GM21619 (cell line): ENCODE measurements at regions not wholly inside any gene's neighbourhood (a gene's known extent, or its start where the extent isn't known, plus 50 kb on each side); places are given as distances from the start of the nearest gene placed in this dataset.

Experiments
- ATAC-seq: cut with Tn5 transposase; IDR thresholded peaks from one replicate; pipeline ENCODE4 v1.9.1; 2021; ENCODE audit not compliant: unreplicated experiment

DNA sequence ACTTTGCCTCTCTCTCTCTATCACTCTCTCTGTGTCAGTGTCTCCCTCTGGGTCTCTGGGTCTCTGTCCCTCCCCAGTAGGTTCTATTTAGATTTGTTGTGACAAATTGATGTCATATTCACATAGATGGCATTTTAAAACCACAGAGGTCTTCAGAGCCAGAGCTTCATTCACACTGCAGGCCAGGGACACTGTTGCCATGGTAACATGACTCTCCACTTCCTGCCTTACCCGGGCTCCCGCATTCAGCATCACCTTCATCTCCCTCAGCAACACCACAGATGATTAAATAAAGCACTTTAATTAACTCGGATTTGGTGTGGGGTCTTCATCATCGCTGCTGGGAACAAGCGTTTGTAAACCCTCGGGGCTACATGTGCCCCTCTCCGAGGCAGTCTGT, 132.6 kb downstream of the ETS2 start:
- no peak for ATAC-seq

- ATAC-seq, result no peak
Measured at GRCh38 chr21:38937844-38938243, 132.1 kb downstream of the ETS2 start.

DNA sequence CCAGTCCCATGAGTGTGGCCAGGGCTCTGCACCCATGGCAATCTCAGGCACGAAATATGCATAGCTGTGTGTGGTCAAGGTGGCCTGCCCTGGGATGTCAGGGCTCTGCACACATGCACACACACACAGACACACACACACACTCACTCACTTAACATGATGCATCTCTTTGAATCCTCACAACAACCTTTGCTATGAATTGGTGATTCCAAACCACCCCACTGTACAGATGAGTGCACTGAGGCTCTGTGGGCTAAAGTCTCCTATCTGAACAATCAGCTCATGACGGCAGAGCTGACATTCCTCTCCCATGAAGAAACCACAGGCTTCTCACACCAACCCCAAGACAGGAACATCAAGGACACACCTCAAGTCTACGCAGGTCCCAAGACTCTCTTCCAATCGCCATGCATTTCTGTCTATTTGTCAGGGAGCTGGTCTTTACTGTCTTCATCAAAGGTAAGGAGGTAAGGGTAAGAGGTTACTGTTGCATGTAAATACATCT, 131.6 kb downstream of the ETS2 start:
- no peak for ATAC-seq

DNA sequence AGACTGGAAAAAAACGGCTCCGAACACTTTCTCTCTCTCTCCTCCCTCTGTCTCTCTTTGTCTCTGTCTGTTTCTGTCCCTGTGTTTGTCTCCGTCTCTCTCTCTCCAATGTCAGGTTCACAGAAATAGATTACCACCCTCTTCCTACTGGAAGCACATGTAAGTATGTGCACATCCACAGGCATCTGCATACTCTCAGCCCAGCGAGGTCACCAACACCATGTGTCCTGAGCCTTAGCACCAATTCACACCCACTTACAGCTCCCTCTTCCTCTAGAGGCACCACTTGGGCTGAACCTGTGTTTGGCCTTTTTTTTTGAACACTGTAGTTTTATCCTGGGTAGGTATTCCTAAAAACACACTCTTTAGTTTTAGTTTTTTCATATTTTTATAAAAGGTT, 130.5 kb downstream of the ETS2 start:
- no peak for ATAC-seq

DNA sequence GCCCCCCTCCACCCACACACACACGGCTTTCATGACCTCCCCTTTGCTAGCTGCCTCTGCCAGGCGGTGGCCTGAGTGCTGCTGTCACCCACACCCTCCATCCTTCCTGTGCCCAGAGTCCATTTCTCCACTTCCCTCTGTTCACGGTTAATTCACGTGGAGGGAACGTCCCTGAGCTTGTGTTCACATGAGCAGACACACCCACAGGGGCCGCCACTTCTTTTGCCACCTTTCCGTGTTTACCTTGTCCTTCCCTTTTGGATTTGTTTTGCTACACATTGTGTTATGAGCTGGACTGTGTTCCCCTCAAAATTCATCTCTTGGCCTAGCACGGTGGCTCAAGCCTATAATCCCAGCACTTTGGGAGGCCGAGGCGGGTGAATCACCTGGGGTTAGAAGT, 128.0 kb downstream of the ETS2 start:
- no peak for ATAC-seq

DNA sequence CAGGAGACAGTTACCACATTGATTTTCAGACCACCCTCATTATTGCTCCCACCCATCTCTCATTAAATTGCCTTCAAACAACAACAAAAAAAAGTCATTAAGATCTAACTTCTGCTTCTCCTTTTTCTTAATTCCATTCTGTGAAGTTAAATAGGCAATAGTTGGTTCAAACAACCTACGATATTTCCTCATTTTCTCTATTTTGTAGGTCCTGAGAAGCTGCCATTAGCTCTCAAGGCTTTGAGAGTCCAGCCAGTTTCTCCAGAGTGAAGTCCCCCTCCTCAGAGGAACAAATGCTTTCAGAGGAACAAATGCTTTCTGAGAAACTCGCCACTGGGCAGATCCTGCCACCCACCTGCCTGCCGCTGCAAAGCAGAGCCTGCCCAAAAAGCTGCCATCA, 125.6 kb downstream of the ETS2 start:
- no peak for ATAC-seq

GRCh38 chr21:38930853-38931252, 125.1 kb downstream of the ETS2 start:
- no peak for ATAC-seq

DNA sequence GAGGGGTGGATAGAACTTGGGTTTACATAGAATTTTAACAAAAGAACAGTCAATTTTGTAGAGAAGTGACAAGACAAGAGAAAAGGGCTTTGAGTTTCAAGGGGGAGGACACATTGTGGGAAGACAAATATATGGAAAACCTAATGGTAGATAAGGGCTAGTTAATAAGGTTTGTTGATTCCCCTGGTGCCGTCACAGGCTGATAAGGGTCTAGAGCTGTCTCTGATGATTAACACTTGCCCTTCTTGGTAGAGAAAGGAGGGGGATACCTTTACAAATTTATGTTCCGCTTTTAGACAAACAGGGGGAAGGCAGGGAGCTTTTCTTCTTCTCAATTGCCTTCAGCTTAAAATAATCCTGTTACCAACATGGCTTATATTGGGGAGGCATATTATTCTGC, 124.3 kb downstream of the ETS2 start:
- no peak for ATAC-seq

GRCh38 chr21:38929652-38930051, 123.9 kb downstream of the ETS2 start:
- no peak for ATAC-seq

DNA sequence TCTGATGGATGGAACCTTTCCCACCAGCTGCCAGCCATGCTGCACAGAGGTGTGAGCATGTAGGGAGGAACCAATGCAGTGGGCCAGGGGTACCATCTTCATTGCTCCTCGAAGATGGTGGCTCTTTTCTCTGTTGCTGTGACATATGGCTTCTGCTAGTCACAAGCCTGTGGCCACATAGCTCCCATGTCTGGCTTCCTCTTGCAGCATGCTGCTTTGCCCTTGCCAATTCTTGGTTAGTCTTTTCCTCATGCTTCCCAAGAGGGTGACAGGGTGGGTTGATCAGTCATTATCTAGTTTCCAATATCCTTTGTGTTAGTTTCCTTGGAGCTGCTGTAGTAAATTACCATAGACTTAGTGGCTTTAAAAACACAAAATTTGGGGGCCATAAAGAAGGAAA, 123.4 kb downstream of the ETS2 start:
- ATAC-seq, result no peak

- ATAC-seq, result no peak
Measured at GRCh38 chr21:38927776-38928175, 122.0 kb downstream of the ETS2 start.

GRCh38 chr21:38925923-38926322, 120.2 kb downstream of the ETS2 start:
- ATAC-seq, result no peak

DNA sequence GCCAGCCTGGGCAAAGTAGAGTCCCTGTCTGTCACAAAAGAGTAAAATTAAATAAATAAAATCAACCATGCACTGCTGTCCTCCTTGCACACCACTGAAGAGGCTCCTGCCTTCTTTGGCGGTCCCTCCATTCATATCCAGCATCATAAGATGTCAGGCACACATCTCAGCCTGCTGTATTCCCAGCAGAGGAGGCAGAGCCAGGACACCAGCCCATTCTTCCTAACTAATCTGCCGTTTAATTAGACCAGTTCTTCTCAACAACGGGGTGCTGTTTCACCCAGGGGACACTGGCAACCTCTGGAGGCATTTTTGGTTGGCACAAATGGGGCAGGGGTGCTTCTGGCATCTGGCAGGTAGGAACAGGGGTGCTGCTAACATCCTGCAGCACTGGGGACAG, 119.7 kb downstream of the ETS2 start:
- no peak for ATAC-seq

DNA sequence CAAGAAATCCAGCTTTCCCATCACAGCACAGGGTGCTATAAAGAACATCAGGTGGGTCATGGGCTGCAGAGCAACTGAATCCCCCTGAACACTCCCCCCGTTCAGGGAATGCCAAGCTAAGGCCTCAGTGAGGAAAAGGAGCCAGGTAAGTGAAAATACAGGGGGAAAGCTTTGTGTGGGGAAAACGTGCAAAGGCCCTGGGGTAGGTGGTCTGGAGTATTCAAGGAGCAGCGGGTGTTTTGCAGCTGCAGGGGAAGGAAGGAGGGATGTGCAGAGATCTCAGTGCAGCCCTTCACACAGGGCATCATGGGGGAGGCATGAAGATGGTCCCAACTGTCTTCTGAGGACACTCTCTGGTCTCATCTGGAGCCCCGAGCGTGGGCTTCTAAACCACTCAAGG, 119.2 kb downstream of the ETS2 start:
- ATAC-seq, result no peak

GRCh38 chr21:38923429-38923828, 117.7 kb downstream of the ETS2 start:
- no peak for ATAC-seq

GRCh38 chr21:38922474-38923235, 116.9 kb downstream of the ETS2 start:
- ATAC-seq, result no peak

- ATAC-seq, result no peak
Measured at GRCh38 chr21:38921511-38922251, 116.0 kb downstream of the ETS2 start.

- ATAC-seq, result no peak
Measured at GRCh38 chr21:38920631-38921398, 115.1 kb downstream of the ETS2 start.

- ATAC-seq, result no peak
Measured at GRCh38 chr21:38918607-38919346, 113.0 kb downstream of the ETS2 start.

DNA sequence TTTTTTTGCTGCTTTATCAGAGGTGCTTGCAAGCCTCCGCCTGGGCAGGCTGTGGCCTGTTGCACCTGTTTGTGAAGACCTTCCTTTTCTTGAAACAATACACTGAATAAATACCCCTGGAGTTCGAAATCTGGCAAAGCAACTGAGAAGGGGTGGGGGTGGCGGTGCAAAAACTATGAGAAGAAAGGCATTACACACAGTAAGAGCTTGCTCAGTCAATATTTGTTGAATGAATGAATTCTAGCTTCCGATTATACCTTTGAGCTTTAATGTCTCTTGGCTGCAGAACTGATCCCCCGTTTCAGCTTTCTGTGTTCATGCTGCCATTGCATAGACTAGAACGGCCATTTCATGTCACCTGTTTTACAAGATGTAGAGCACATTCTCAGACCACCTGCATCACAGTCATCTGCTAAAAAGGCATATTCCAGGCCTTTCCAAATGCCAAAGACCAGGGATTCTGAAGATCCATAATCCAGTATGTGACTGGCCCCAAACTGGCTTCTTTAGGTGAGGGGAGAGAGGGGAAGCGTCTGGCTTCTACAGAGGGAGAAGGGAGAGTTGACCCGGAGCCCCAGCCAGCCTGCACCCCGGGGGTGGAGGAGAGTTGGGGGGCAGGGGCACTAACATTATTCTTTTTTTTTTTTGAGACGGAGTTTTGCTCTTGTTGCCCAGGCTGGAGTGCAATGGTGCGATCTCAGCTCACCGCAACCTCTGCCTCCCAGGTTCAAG, 111.5 kb downstream of the ETS2 start:
- ATAC-seq, result no peak
